IMR-90 (cell line): ENCODE measurements at regions not wholly inside any gene's neighbourhood (a gene's known extent, or its start where the extent isn't known, plus 50 kb on each side); places are given as distances from the start of the nearest gene placed in this dataset.

ENCODE experiments used
- ATAC-seq: fragments of 200-7000 bp; cut with Tn5 transposase; 2 replicates; pipeline ENCODE4 v1.9.1; 2020; ENCODE audit warnings: low read depth, mild to moderate bottlenecking, moderate library complexity
- BruUV-seq: library from RNA; stranded (reverse); fragments of 400-500 nt; replicated peaks from 2 replicates; lab custom pipeline; 2021; lab: Mats Ljungman, UMichigan
- CTCF ChIA-PET: fragments of 300-600 bp; formaldehyde crosslinking; extraction: SDS; loops from one replicate; lab custom pipeline; 2021; ENCODE audit warnings: antibody characterized with exemption; lab: Yijun Ruan, JAX
- POLR2A ChIA-PET: fragments of 300-600 bp; sonication (Branson Sonifier 250); formaldehyde crosslinking; loops from one replicate; lab custom pipeline; 2022; ENCODE audit warnings: antibody characterized with exemption; ENCODE audit not compliant: unreplicated experiment; lab: Charles Lee
- DNase-seq: peaks from one replicate; pipeline ENCODE4 v3.0.0; 2013
- H2AFZ ChIP-seq: replicated peaks from 2 replicates; pipeline ENCODE3; 2013; ENCODE audit warnings: low read length, mild to moderate bottlenecking; ENCODE audit not compliant: poor library complexity
- H2AK5ac ChIP-seq: 2 replicates; pipeline ENCODE4 v1.6.1; 2013; ENCODE audit warnings: low read depth, low read length, inconsistent platforms
- H2AK9ac ChIP-seq: replicated peaks from 2 replicates; pipeline ENCODE3; 2013; ENCODE audit warnings: mild to moderate bottlenecking, low read depth, low read length, moderate library complexity; ENCODE audit not compliant: poor library complexity
- H2BK120ac ChIP-seq: 2 replicates; pipeline ENCODE4 v1.6.1; 2013; ENCODE audit warnings: low read depth, low read length, inconsistent platforms
- H2BK15ac ChIP-seq: 3 replicates; pipeline ENCODE4 v1.6.1; 2013; ENCODE audit warnings: low read depth, low read length, inconsistent platforms
- H2BK20ac ChIP-seq: 2 replicates; pipeline ENCODE4 v1.6.1; 2013; ENCODE audit warnings: low read depth, mild to moderate bottlenecking, inconsistent platforms, low read length, moderate library complexity
- H2BK5ac ChIP-seq: 2 replicates; pipeline ENCODE4 v1.6.1; 2013; ENCODE audit warnings: mild to moderate bottlenecking, low read depth, low read length, inconsistent platforms; ENCODE audit not compliant: poor library complexity, severe bottlenecking
- H3K14ac ChIP-seq: replicated peaks from 2 replicates; pipeline ENCODE4 v1.6.1; 2013; ENCODE audit warnings: low read depth, low read length, inconsistent platforms
- H3K18ac ChIP-seq: 2 replicates; pipeline ENCODE4 v1.6.1; 2013; ENCODE audit warnings: low read depth, low read length, control low read depth
- H3K23ac ChIP-seq: 2 replicates; pipeline ENCODE4 v1.6.1; 2013; ENCODE audit warnings: low read depth, low read length, inconsistent platforms
- H3K27ac ChIP-seq: 2 replicates; pipeline ENCODE4 v1.5.1; 2013; ENCODE audit warnings: mild to moderate bottlenecking, control low read depth, low read length; ENCODE audit not compliant: insufficient read depth
- H3K27me3 ChIP-seq: 2 replicates; pipeline ENCODE4 v1.6.1; 2013; ENCODE audit warnings: low read length; ENCODE audit not compliant: control insufficient read depth, insufficient read depth
- H3K36me3 ChIP-seq: 2 replicates; pipeline ENCODE4 v1.6.1; 2013; ENCODE audit warnings: low read length, mixed read lengths; ENCODE audit not compliant: control insufficient read depth, insufficient read depth
- H3K4ac ChIP-seq: 2 replicates; pipeline ENCODE4 v1.6.1; 2013; ENCODE audit warnings: low read depth, low read length, inconsistent platforms
- H3K4me1 ChIP-seq: 2 replicates; pipeline ENCODE4 v1.6.1; 2013; ENCODE audit warnings: low read length, mixed read lengths; ENCODE audit not compliant: control insufficient read depth, insufficient read depth
- H3K4me2 ChIP-seq: 2 replicates; pipeline ENCODE4 v1.6.1; 2013; ENCODE audit warnings: low read depth, mild to moderate bottlenecking, control low read depth, low read length, moderate library complexity
- H3K4me3 ChIP-seq: 2 replicates; pipeline ENCODE4 v1.5.1; 2013; ENCODE audit warnings: low read depth, mild to moderate bottlenecking, control low read depth, low read length, moderate library complexity; ENCODE audit not compliant: insufficient read depth
- H3K56ac ChIP-seq: 2 replicates; pipeline ENCODE4 v1.6.1; 2013; ENCODE audit warnings: low read length, inconsistent platforms; ENCODE audit not compliant: insufficient read depth; ENCODE audit errors: extremely low read depth
- H3K79me1 ChIP-seq, 2 experiments: 2 replicates each; pipeline ENCODE4 v1.6.1; 2013; ENCODE audit warnings: low read length in 2 of 2, inconsistent platforms in 1 of 2, low read depth in 1 of 2
- H3K9ac ChIP-seq: 2 replicates; pipeline ENCODE4 v1.6.1; 2013; ENCODE audit warnings: low read depth, low read length, control low read depth
- H3K9me1 ChIP-seq: 2 replicates; pipeline ENCODE4 v1.6.1; 2013; ENCODE audit warnings: low read length, inconsistent platforms; ENCODE audit not compliant: insufficient read depth
- H3K9me3 ChIP-seq: 2 replicates; pipeline ENCODE4 v1.6.1; 2013; ENCODE audit warnings: low read length; ENCODE audit not compliant: control insufficient read depth, insufficient read depth
- H4K20me1 ChIP-seq: 2 replicates; pipeline ENCODE4 v1.6.1; 2013; ENCODE audit warnings: low read length, inconsistent platforms; ENCODE audit not compliant: insufficient read depth
- H4K5ac ChIP-seq: 2 replicates; pipeline ENCODE4 v1.6.1; 2013; ENCODE audit warnings: mild to moderate bottlenecking, low read depth, low read length, control low read depth
- H4K8ac ChIP-seq, 2 experiments: 2 replicates each; pipeline ENCODE4 v1.6.1; 2013; ENCODE audit warnings: low read depth in 2 of 2, low read length in 2 of 2, control low read depth in 1 of 2, inconsistent platforms in 1 of 2
- H4K91ac ChIP-seq: 2 replicates; pipeline ENCODE4 v1.6.1; 2013; ENCODE audit warnings: low read depth, low read length, inconsistent platforms; ENCODE audit not compliant: insufficient read depth
- SMC3 ChIP-seq: fragments of 150-350 bp; IDR thresholded peaks from 2 replicates; pipeline ENCODE4 v1.6.1; 2016; ENCODE audit warnings: low read depth, mild to moderate bottlenecking, antibody characterized with exemption, low read length, moderate library complexity
- WGBS, 2 experiments: methylation state at CpG; one replicate each; pipeline versions ENCODE4 v1.1.5 to v1.1.7; 2013; ENCODE audit warnings: missing lambda C conversion rate in 2 of 2; ENCODE audit not compliant: insufficient read length in 1 of 2; ENCODE audit errors: extremely low coverage in 2 of 2; 5-methylcytosine and 5-hydroxymethylcytosine counted together
- dilution Hi-C: fragments of 300-500 bp; cut with HindIII; formaldehyde crosslinking; loops from one replicate; pipeline ENCODE4 v1.14.3; 2018; ENCODE audit warnings: low sequenced_read_pairs; ENCODE audit not compliant: unreplicated experiment
- in situ Hi-C: fragments of 300-500 bp; cut with MboI; formaldehyde crosslinking; loops from 3 replicates; pipeline ENCODE4 v1.14.3; 2019; ENCODE audit warnings: low sequenced_read_pairs, inconsistent platforms, mixed read lengths
- intact Hi-C: fragments of 100-400 bp; cut with micrococcal nuclease; formaldehyde crosslinking; loops from 2 replicates; pipeline ENCODE4 v1.10.0; 2022

DNA sequence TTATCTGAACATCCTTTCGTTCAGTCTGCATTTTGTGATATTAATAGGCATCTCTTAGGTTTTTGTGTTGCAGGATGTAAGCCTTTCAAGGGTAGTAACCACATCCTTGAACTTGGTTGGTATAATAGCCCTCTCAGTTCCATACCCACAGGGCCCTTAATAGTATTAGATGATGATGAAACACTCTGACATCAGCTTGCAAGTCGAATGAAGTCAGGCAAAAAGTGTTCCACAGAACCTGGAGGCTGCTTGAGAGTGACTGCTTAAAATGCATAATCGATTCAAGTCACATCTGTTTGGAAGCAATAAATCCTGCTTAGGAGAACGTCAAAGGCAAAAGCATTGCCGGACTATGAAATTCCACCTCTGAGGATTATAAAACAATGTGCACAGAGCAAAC is 415.6 kb upstream of the KAZN start:
- H3K56ac ChIP-seq = no peak overlapping the region

More for the DNA sequence above, 415.6 kb upstream of the KAZN start:
- Histone ChIP-seq H3K4me1 (no peaks in the 10 kb centered on the region), H2BK15ac (no peak overlapping the region), H2AFZ (no peak overlapping the region), H3K14ac (no peak overlapping the region), H3K23ac (no peak overlapping the region), H3K9me1 (no peaks in the 10 kb centered on the region), H3K36me3 (no peaks in the 10 kb centered on the region), H3K27ac (no peak overlapping the region), H2BK5ac (no peak overlapping the region), H3K4me2 (no peak overlapping the region), H3K79me1 (no peaks in the 10 kb centered on the region), H2AK9ac (no peak overlapping the region), H3K9ac (no peak overlapping the region), H2AK5ac (no peak overlapping the region), H4K91ac (no peak overlapping the region), H3K9me3 (peaks cover 9% of the 10 kb centered on the region), H4K20me1 (no peaks in the 10 kb centered on the region), H4K8ac (no peak overlapping the region), H2BK20ac (no peak overlapping the region), H2BK120ac (no peak overlapping the region), H4K5ac (no peak overlapping the region), H3K4me3 (no peak overlapping the region), H3K27me3 (no peaks in the 10 kb centered on the region), H3K4ac (no peak overlapping the region), H3K18ac (no peak overlapping the region)
- no peak for TF ChIP-seq SMC3
- POLR2A ChIA-PET = no interaction called here
- no TSS peak for BruUV-seq
- CTCF ChIA-PET = no interaction called here
- no CpG with 5 or more reads among the region's 5 CpGs for WGBS, 2 experiments
- in situ Hi-C loops = no loop called here
- ATAC-seq (no peak), DNase-seq (no peak)
- intact Hi-C loops = no loop called here
- dilution Hi-C loops = no loop called here
